HL-60 (cell line): ENCODE measurements at regions not wholly inside any gene's neighbourhood (a gene's known extent, or its start where the extent isn't known, plus 50 kb on each side); places are given as distances from the start of the nearest gene placed in this dataset.
"Not testable (repeated sequence)": the region's sequence is repeated elsewhere in the genome, so short reads cannot be mapped to it uniquely, and the experiment has no call there.

Experiments
- DNase-seq, 2 experiments: peaks; one replicate each; pipeline ENCODE4 v3.0.0-alpha.2; 2010 to 2020; ENCODE audit warnings: low read depth in 1 of 2, low spot score in 1 of 2
- H3K27ac ChIP-seq: fragments of 250-450 bp; sonication (Bioruptor Pico); replicated peaks from 2 replicates; pipeline ENCODE4 v1.5.1; 2020; ENCODE audit warnings: mild to moderate bottlenecking, moderate library complexity
- H3K27me3 ChIP-seq: fragments of 250-450 bp; sonication (Bioruptor Pico); 2 replicates; pipeline ENCODE4 v1.5.1; 2021; ENCODE audit warnings: mild to moderate bottlenecking, moderate library complexity; ENCODE audit not compliant: insufficient read depth, poor library complexity, severe bottlenecking
- H3K4me3 ChIP-seq: replicated peaks from 2 replicates; pipeline ENCODE4 v1.5.1; 2011; ENCODE audit warnings: mild to moderate bottlenecking, control low read depth, low read length; ENCODE audit not compliant: insufficient read depth
- GABPA ChIP-seq: IDR thresholded peaks from 2 replicates; pipeline ENCODE4 v1.6.1; 2012; ENCODE audit warnings: low read depth
- POLR2AphosphoS5 ChIP-seq: IDR thresholded peaks from 2 replicates; pipeline ENCODE4 v1.6.1; 2012; ENCODE audit warnings: low read depth
- SPI1 ChIP-seq: IDR thresholded peaks from 2 replicates; pipeline ENCODE4 v1.6.1; 2012; ENCODE audit warnings: low read depth, mild to moderate bottlenecking, borderline replicate concordance
- TF ChIP-seq, protein P1 (sequence below): IDR thresholded peaks from 2 replicates; pipeline ENCODE4 v1.6.1; 2012; ENCODE audit warnings: low read depth; ENCODE audit not compliant: insufficient replicate concordance
- TF ChIP-seq, protein P2 (sequence below): IDR thresholded peaks from one replicate; pipeline ENCODE4 v1.5.1; 2011; ENCODE audit warnings: low read length, control low read depth, inconsistent platforms; ENCODE audit not compliant: insufficient read depth

DNA sequence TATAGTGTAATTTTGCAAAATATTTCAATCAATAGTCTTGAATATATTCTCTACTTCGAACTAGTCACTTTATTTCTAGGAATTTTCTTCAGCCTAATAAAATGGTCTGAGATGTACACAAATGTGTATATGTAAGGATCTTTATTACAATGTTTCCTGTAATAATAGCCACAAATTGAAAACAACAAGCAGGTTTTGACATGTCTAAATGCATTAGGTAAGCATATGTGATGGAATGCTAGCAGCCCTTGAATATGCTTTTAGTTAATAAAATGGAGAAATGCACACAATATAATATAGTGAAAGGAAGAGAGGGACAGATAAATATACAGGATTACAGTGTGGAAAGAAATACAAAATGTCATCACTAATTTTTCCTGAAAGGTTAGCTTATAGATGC is 196.5 kb upstream of the IRX5 start:
- Histone ChIP-seq H3K27me3 (peaks cover 9% of the 10 kb centered on the region), H3K4me3 (no peak overlapping the region), H3K27ac (no peak overlapping the region)
- TF ChIP-seq, protein P1, sequence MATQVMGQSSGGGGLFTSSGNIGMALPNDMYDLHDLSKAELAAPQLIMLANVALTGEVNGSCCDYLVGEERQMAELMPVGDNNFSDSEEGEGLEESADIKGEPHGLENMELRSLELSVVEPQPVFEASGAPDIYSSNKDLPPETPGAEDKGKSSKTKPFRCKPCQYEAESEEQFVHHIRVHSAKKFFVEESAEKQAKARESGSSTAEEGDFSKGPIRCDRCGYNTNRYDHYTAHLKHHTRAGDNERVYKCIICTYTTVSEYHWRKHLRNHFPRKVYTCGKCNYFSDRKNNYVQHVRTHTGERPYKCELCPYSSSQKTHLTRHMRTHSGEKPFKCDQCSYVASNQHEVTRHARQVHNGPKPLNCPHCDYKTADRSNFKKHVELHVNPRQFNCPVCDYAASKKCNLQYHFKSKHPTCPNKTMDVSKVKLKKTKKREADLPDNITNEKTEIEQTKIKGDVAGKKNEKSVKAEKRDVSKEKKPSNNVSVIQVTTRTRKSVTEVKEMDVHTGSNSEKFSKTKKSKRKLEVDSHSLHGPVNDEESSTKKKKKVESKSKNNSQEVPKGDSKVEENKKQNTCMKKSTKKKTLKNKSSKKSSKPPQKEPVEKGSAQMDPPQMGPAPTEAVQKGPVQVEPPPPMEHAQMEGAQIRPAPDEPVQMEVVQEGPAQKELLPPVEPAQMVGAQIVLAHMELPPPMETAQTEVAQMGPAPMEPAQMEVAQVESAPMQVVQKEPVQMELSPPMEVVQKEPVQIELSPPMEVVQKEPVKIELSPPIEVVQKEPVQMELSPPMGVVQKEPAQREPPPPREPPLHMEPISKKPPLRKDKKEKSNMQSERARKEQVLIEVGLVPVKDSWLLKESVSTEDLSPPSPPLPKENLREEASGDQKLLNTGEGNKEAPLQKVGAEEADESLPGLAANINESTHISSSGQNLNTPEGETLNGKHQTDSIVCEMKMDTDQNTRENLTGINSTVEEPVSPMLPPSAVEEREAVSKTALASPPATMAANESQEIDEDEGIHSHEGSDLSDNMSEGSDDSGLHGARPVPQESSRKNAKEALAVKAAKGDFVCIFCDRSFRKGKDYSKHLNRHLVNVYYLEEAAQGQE: no peak
- TF ChIP-seq SPI1 (no peak), GABPA (no peak), POLR2AphosphoS5 (no peak)
- TF ChIP-seq, protein P2, sequence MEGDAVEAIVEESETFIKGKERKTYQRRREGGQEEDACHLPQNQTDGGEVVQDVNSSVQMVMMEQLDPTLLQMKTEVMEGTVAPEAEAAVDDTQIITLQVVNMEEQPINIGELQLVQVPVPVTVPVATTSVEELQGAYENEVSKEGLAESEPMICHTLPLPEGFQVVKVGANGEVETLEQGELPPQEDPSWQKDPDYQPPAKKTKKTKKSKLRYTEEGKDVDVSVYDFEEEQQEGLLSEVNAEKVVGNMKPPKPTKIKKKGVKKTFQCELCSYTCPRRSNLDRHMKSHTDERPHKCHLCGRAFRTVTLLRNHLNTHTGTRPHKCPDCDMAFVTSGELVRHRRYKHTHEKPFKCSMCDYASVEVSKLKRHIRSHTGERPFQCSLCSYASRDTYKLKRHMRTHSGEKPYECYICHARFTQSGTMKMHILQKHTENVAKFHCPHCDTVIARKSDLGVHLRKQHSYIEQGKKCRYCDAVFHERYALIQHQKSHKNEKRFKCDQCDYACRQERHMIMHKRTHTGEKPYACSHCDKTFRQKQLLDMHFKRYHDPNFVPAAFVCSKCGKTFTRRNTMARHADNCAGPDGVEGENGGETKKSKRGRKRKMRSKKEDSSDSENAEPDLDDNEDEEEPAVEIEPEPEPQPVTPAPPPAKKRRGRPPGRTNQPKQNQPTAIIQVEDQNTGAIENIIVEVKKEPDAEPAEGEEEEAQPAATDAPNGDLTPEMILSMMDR: no peak
- no peak for DNase-seq

DNA sequence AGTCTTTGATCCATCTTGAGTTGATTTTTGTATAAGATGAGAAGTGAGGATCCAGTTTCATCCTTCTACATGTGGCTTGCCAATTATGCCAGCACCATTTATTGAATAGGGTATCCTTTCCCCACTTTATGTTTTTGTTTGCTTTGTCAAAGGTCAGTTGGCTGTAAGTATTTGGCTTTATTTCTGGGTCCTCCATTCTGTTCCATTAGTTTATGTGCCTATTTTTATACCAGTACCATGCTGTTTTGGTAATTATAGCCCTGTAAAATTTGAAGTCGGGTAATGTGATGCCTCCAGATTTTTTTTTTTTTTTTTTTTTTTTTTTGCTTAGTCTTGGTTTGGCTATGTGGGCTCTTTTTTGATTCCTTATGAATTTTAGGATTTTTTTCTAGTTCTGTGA is 203.0 kb upstream of the IRX5 start:
- H3K27ac ChIP-seq, H3K4me3 ChIP-seq, H3K27me3 ChIP-seq, DNase-seq: not testable (repeated sequence)

DNA sequence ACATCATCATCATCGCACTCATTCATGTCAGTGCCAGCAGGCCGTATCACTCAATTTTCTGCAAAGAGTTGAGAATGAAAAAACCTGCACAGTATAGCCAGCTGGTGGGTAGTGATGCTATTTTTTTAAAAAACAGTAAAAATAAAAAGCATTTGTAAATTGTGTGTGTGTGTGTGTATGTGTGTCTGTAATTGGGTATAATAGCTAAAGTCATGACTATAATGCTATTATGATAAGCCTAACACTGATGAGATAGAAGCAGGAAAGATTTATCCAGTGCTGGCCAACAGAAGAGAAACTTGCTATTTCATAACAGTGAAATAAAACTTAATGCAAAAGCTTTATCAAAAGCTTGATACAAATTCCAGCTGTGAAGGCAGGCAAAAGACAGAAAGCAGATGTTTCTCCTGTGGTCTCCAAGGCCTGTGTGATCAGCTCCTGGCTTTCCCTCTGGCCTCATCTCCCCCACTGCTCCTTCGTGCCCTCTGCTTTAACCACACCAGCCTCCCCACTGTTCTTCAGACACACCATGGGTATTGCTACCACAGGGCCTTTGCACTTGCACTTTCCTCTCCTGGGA is 206.2 kb upstream of the IRX5 start:
- DNase-seq: no peak
- Histone ChIP-seq H3K4me3 (no peak overlapping the region), H3K27me3 (no peaks in the 10 kb centered on the region), H3K27ac (no peak overlapping the region)
- TF ChIP-seq SPI1: no peak
- TF ChIP-seq, protein P1: no peak
- TF ChIP-seq, protein P2: no peak
- TF ChIP-seq POLR2AphosphoS5: no peak
- TF ChIP-seq GABPA: no peak

DNA sequence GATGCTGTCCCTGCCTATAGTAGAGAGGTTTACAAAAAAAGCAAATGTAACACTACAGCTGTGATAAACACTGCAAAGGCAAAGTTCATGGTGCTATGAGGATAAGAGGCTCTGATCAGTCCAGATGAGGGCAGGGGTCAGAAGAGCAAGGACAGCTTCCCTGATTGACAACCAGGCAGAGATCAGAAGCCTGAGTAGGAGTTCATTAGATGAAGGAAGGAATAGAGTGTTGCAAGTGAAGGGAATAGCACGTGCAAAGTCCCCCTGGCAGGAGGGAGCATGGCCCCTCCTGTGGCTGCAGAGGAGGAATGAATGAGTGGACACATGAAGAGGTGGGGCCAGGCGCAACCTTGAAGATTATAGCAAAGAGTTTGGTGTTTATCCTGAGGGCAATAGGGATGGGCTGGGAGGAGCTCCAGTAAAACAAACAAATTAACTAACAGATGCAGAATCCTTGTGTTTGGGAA is 208.4 kb upstream of the IRX5 start:
- Histone ChIP-seq H3K27me3 (no peaks in the 10 kb centered on the region), H3K4me3 (no peak overlapping the region), H3K27ac (no peak overlapping the region)
- no peak for DNase-seq
- TF ChIP-seq, protein P1: no peak
- no peak for TF ChIP-seq POLR2AphosphoS5
- TF ChIP-seq, protein P2: no peak
- no peak for TF ChIP-seq GABPA
- no peak for TF ChIP-seq SPI1
